ENCODE measurements at regions not wholly inside any gene's neighbourhood (a gene's known extent, or its start where the extent isn't known, plus 50 kb on each side); places are given as distances from the start of the nearest gene placed in this dataset.

DNA sequence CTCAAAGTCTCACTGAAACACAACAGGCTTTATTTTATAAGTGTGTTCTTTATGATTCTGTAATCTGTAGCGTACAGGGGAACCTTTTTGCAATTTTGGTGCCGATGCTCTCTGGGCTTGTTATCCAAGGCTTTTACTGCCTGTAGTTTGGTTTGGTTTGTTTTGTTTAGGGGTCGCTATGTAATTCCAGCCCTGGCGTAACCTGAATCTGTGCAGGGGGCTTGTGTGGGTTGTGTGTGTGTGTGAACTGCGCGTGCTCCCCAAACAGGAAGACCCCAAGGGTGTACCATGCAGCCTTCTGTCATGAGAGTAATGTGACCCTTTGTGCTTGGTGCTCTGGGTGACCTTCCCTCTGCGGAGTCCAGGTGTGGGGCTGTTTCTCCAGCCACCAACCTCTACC, 92.1 kb upstream of the CLDN14 start:
- TF ChIP-seq, protein P1, sequence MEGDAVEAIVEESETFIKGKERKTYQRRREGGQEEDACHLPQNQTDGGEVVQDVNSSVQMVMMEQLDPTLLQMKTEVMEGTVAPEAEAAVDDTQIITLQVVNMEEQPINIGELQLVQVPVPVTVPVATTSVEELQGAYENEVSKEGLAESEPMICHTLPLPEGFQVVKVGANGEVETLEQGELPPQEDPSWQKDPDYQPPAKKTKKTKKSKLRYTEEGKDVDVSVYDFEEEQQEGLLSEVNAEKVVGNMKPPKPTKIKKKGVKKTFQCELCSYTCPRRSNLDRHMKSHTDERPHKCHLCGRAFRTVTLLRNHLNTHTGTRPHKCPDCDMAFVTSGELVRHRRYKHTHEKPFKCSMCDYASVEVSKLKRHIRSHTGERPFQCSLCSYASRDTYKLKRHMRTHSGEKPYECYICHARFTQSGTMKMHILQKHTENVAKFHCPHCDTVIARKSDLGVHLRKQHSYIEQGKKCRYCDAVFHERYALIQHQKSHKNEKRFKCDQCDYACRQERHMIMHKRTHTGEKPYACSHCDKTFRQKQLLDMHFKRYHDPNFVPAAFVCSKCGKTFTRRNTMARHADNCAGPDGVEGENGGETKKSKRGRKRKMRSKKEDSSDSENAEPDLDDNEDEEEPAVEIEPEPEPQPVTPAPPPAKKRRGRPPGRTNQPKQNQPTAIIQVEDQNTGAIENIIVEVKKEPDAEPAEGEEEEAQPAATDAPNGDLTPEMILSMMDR (IDR thresholded peaks at IDR 0.05): no peak
- no peak for TF ChIP-seq POLR2AphosphoS5 (IDR thresholded peaks at IDR 0.05)
- TF ChIP-seq POLR2A (IDR thresholded peaks at IDR 0.05): no peak

Measured in prostate gland (tissue), 2 donors.